ENCODE measurements at regions not wholly inside any gene's neighbourhood (a gene's known extent, or its start where the extent isn't known, plus 50 kb on each side); places are given as distances from the start of the nearest gene placed in this dataset.
"Not testable (repeated sequence)": the region's sequence is repeated elsewhere in the genome, so short reads cannot be mapped to it uniquely, and the experiment has no call there.

DNA sequence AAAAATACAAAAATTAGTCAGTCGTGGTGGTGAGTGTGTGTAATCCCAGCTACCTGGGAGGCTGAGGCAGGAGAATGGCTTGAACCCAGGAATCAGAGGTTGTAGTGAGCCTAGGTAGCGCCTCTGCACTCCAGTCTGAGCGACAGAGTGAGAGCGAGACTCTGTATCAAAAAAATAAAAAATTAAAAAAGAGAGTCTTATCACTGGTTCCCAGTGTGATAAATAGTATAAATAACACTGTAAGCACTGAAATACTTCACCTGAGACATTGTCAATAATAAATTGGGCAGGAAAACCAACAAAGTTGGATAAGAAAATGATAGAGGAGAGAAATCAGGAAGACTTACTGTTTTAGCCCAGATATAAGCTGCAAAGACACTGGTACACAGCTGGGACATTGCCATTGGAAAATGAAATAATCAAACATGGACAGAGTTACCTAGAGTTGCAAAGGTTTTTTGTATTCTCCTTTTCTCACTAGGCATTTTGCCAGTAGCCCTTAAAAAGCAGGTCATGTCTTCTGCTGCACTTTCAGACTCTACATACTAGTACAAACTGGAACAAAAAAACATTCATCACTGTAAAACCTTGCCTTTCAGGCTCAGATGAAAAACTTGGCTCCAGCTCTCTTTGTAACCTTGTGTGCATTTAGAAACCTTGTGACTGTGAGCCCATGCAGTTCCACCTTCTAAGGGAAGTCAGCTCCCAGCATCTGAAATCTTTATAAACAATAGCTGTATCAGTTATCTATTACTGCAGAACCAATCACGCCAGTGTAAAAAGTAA lies 55.0 kb upstream of the PPP1R2C start:
- no peak for DNase-seq

DNA sequence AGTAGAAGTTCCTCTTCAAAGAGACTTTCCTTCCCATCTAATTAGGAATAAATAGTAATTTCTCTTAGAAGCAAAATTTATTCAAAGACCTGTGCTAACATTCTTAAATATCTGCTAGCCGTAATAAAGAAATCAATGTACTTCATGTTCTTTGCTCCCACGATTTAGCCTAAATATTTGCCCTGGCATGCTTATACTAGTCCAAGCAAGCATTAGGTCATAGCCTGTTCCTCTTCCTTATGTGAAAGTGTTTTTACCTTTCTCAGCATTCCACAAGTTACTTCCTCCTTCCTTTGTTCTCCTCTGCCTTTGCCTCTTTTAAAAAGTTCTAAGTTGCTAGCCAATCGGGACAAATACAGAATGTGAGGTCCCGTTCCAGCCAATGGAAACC lies 55.6 kb upstream of the PPP1R2C start:
- DNase-seq: not testable (repeated sequence)

DNA sequence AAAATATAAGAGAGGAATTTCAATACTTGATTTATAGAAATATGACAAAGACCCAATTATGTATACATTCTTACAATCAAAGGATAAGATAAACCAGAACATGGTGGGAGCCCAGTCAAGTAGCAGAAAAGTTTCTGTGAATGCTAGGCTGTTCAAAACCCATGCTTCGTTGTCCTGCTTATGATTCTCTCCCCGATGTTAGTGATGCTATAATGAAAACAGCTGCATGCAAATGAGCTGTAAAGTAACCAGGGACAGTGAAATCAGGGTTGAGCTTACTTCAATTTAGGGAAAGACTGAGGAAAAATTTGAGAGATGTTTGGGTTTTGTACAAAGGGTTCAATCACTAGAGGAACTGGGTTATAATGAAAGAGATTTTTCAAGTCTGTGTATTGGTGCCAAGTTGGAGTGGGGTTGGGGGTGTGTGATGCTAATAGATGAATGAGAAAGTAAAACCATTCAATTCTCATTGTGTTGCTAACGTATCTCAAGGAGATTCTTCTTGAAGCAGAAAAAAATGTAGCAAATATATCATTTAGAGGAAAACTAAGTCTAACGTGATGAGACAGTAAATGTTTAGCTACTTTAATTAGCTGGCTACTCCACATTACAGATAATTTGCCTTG lies 59.3 kb upstream of the PPP1R2C start:
- DNase-seq: no peak

DNA sequence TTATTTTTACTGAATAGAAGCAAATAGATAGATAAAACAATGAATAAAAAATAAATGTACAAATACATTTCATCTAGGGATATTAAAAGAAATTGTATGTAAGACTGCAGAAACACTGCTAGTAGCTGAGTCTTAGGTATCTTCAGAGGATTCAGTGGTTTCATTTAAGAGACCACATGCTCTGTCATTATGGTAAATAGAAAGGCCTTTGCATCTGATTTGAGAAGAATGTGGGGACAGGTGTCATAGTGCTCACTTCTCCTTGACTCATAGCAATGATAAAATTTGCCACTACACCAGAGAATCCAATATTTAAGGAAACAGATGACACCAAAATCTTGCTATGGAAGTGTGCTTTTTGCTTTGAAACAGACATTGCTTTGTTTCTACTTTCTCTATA lies 59.8 kb upstream of the PPP1R2C start:
- DNase-seq: no peak

DNA sequence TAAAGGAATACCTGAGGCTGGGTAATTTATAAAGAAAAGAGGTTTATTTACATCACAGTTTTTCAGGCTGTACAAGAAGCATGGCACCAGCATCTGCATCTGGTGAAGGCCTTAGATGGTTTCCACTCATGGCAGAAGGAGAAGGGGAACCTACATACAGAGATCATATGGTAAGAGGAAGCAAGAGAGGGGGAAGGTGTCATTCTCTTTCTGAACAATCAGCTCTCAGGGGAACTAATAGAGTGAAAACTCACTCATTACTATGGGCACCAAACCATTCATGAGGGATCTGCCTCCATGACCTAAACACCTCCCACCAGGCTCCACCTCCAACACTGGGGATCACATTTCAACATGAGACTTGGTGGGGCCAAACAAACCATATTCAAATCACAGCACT lies 61.7 kb upstream of the PPP1R2C start:
- no peak for DNase-seq

DNA sequence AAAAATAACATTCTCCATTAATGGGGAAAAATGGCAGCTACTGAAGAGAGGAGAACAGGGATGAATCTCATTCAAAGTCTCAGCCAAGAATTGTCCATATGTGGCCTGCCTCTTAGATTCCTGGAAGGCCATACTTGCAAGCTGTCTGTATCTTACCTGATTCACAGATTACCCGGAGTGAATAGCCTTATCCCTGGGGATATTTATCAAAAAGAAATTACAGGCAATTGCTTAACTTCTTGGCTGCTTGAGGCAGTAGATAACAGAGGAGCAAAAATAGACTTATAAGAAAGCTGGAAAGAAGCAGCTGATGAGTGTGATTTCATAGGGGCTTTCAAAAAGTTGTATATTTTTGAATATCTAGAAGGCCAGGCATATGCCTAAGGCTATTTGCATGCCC lies 68.8 kb upstream of the PPP1R2C start:
- DNase-seq: no peak

DNA sequence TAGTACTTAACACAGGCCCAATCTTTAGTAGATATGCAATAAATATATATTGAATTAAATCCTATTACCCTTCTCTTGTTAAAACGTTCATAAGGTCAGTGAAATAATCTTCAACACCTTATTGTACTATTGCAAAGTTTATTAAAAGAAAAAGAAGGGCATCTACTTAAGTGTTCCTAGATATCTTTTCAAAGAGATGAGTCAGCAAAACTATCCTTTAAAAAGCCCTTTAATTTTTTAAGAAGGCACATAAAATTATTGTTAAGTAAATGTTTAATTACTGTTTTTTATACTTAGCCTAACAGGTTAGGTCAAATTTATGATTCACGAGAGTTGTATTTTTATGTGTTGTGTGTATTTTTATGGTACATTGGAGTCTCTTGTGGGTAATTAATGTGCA lies 77.3 kb upstream of the PPP1R2C start:
- no peak for DNase-seq

DNA sequence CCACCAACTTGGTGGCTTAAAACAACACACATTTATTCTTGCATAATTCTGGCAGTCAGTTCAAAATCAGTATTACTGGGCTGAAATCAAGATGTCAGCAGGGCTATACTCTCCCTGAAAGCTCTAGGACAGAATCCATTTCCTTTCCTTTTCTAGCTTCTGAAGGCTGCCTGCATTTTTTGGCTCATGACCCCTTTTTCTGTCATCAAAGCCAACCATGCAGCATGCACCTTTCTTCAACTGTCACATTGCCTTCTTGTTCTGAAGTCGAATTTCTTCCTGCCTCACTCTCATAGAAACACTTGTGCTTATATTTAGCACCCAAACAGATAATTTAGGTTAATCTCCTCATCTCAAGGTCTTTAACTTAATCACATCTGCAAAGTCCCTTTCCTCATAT lies 79.8 kb upstream of the PPP1R2C start:
- no peak for DNase-seq

DNA sequence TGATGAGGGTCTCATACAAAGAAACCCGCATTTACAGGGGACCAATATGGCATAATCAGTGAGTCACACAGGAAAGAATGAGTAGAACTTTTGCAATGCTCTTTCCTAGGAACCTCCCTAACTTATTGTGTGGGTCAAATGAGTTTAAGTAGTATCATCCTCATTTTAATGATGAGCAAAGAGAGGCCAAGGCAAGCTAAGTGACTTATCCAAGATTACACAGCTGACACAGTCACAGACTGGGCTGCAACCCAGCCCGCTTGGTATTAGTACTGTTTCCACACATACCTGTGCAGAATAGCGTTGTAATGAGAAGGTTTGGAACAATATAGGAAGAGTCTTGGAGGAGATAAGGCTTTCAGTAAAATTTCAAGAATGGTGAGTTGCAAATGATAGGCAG lies 91.0 kb upstream of the PPP1R2C start:
- DNase-seq: no peak

DNA sequence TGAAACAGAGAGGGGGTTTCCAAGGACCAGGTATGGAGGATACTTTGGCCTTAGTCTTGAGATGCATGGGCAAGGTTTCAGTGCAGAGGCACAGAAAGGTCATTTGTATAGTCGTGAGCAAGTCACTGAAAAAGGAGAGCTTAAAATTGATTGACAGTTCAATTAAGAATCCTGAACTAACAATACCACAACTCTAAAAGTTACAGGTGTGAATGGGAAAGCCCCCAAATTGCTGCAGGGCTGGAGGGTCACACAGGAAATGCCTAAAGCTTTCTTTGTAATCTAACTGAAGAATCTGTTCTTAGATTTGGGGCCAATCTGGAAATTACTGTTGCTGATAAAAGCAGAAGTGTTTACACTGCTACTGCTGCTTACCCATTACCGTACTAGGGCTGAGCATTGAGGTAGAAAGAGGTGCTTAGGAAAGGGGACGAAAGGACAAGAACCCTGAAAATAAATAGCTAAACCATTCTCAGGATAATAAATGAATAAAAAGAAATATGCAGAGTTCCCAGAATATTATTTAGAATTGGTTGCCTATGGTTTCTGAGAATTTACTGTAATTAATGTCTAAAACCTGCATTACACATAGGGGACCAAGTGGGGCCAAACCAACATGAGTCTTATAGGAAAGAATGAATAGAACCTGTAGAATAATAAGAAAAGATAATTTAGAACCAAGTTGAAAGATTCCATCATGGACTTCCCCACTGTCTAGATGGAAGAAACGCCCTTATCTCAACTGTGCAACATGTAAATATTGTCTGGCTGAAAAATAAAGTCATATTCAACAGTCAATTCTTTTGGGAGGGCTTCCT lies 91.9 kb upstream of the PPP1R2C start:
- DNase-seq: peak; percentile 1

DNA sequence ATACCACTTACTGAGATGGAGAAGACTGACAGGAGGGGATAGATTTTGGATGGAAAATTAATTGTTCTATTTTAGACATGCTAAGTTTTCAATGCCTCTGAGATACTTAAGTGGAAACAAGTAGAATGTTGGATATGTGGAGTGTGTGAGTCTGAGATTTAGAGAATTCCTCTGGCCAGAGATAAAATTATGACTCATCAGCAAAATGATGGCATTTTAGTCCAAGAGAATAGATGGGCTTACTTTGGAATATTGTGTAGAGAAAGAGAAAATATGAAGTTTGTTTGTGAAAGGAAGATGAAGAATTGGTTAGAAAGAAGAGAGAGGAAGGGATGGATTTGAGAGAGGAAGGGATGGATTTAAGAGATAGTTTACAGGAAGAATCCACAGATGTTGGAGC lies 108.6 kb upstream of the PPP1R2C start:
- no peak for DNase-seq

DNA sequence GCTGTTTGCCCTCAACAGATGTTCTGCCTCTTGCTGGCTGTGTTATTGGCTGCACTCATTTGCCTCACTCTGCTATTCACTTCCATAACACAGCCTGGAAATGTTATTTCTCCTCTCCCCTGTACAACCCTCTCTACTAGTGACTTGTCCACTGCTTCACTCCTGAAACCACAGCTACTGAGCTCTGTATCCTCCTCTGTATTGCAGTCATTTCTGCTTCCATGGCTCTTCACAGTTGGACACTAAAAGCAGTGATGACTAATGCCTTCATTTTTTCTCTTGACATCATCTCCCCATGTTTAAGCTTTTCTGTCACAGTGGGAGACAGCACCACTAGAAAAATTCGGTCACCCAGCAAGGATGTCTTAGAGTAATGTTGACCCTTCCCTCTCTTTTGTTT lies 123.0 kb upstream of the PPP1R2C start:
- no peak for DNase-seq

DNA sequence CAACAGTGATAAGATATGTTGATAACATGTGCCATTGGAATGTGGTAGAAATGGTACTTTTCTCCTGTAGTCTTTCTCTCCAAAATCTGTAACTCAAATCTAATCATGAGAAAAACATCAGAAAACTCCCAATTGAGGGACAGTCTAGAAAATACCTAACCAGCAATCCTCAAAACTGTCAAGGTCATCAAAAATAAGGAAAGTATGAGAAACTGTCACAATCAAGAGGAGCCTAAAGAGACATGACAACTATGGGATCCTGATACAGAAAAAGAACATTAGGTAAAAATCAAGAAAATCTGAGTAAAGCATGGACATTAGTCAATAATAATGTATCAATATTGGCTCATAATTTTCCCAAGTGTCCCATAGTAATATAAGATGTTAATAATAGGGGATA lies 124.5 kb upstream of the PPP1R2C start:
- no peak for DNase-seq

DNA sequence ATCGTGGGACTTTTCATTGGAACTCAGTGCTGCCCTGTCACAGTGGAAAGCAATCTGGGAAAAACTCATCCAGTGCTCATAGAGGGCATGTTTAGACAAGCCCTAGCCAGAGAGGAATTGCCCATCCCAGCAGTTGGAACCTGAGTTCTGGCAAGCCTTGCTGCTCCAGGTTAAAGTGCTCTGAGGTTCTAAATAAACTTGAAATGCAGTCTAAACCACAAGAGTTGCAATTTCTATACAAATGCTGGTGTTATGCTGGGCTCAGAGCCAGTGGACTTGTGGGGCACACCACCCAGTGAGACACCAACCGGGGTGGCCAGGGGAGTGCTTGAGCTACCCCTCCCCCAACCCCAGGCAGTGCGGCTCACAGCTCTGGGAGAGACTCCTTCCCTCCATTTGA lies 142.8 kb upstream of the PPP1R2C start:
- no peak for DNase-seq

DNA sequence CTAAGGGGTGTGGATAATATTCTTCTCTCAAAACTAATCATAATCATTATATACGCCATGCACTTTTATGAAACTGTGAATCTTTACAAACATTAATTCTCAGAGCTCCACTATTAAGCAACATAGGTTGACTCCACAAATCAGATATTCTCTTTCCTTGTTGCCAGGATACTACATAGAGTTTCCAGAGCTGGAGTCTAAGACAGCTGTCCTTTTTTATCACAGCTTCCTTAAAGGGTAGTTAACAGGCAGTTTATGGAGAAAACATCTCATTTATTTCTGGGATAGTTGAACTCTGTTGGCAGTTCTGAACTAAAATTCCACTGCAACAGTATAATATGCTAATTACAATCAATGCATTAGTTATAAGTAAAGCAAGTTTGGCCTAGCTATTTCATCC lies 152.1 kb upstream of the PPP1R2C start:
- DNase-seq: no peak

DNA sequence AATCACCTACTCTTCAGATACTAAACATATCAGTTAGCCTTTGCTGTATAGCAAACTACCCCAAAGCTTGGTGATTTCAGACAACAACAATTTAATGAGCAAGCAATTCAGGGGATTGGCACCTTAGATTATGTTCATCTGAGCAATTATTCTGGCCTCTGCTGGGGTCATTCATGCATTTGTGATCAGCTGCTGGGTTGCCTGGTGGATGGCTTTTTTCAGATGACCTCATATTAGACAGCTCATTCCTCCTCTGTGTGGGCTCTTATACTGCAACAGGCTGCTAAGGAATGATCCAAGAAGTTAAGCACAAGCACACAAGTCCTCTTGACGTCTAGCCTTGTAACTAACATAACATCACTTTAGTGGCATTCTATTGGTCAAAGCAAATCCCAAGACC lies 153.0 kb upstream of the PPP1R2C start:
- DNase-seq: no peak

DNA sequence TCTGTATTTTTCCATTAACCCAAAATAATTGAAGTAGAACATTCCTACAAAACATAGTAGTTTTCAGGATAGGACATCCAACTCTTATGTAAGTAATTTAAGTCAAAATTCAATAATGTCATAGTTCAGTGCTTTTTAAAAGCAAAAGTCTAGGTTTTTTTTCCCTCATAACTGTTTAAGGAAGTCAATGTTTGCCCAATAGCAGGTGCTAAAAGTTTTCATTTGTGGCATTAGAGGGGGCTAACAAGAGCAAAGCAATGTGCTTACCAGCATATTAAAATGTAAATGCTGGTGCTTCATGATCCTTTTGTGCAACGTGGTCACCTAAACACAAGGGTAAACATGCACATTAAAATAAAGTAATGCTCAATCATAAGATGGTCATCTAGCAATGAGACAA lies 155.2 kb upstream of the PPP1R2C start:
- no peak for DNase-seq

DNA sequence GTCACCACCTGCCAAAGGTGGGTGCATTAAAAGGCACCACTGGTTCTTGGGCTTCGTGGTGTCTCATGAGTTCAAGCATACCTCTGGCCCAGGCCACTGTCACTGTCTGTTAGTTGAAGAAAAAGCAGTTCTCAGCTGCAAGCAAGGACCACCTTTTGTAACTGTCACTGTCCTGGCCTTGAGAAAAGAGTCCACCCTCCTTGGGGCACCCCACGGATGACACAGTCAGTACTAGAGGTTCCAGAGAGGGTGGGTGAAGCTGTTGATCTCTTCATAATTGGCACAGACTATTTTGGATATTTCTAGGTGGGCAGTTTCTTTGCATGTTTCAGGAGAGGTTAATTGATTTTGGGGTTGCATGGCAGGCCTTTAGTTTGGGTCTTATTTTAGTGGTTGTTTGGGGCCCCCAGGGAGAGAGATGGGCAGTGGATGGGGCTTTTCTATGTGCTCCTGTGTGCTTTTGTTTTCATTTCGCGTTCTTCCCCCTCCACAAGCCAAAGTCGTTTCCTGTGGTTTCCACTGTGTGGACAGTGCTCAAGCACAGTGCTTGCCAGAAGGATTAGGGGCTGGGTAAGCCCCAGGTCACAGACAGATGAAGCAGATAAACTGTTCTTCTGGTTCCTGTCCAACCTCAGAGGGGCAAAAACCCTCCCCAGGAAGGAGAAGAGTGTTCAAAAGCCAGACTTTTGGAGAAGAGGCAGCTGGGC lies 156.2 kb upstream of the PPP1R2C start:
- DNase-seq: peak; percentile 44

DNA sequence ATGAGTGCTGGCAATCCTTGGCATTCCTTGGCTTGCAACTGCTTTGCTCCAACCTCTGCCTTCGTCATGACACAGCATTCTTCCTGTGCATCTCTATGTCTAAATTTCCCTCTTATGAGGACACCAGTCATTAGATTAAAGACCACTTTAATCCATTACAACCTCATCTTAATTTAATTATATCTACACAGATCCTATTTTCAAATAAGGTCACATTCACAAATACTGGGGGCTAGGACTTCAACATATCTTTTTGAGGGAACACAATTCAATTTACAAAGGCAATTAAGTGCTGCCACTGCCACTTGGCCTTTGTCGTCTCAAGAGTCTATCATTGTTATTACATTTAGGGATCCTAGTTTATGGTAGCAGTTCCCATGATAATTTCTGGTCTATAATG lies 163.7 kb upstream of the PPP1R2C start:
- no peak for DNase-seq

DNA sequence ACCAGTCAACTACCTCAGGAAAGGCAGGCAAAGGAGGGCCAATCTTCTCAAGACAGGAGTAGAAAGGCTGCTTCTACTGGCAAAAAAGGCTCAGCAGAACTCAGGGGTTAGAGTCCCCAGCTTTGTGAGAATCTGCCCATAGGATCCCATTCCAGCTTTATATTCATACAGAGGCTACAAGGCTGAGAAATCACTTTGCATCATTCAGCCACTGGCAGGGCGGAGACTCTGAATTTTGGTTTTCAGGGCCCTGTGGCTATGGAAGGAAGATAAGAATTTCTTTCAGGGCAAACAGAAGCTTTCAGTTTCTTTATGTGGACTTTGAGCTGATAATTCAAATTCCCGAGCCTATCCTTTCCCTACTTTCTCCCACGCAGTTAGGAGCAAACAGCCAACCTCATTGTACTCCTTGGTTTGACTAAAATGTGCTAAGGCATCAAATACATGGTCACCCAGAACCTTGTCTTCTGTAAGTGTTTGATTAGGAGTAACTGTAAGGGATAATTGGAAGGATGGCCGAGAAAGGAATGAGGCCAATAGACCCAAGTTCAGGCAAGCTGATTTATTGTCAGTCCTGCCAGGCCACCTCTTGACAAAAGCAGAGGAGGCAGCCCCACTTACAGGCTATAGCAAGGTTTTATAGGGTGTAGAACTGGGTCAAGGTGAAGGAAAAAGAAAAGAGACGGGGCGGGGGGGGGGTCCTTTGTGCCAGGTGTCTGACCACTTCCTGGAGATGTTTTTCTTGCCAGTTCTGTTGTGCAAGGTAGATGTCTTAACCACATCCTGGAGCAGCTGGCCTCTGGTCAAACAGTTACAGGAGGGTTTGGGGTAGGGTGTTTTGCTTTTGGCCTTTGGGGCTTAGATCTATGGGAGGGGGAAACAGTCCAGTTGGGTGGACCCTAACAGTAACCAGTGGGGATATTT lies 165.3 kb upstream of the PPP1R2C start:
- DNase-seq: peak; percentile 19

DNA sequence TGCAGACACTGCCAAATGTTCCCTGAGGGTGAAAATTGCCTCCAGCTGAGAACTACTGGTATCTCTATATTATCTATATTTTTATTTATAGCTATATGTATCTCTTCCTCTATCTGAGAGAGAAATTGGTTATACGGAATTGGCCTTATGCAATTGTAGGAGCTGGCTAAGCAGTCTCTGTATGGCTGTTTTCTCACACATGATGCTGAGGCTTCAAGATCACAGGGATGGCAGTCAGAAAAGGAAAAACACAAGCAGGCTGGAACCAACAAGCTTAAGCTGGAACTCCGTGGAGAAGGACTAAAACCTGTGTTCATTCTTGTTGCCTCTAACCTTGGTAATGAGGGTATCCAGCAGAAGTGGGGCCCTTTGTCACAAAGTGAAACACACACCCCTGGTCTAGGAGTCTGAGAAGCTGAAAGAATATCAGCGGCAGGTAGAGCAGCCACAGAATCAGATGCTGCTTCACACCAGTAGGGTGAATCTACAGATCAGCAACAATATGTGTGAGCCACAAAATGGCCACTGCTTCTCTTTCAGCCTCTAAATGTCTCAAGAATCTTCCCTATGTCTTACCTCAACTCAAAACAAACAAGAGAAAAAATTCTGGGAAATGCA lies 166.5 kb upstream of the PPP1R2C start:
- DNase-seq: no peak

Measured in hematopoietic multipotent progenitor cell treated with erythropoietin and hydrocortisone succinate and interleukin-3 and kit ligand, for 6 days (in vitro differentiated cells).